GM21447 (cell line): ENCODE measurements at regions not wholly inside any gene's neighbourhood (a gene's known extent, or its start where the extent isn't known, plus 50 kb on each side); places are given as distances from the start of the nearest gene placed in this dataset.
A peak's percentile ranks its signal among the peaks of the same experiment; 100 is the strongest.

ENCODE experiments used
- ATAC-seq: cut with Tn5 transposase; IDR thresholded peaks from one replicate; pipeline ENCODE4 v1.9.1; 2021; ENCODE audit not compliant: unreplicated experiment

- ATAC-seq, result peak; percentile 82
Measured at GRCh38 chr5:58156973-58157701, 302.7 kb downstream of the PLK2 start.

- no peak for ATAC-seq
Measured at GRCh38 chr5:58156361-58156760, 303.5 kb downstream of the PLK2 start.

- ATAC-seq, result no peak
Measured at GRCh38 chr5:58153255-58153654, 306.6 kb downstream of the PLK2 start.

GRCh38 chr5:58151414-58151813 lies 308.5 kb downstream of the PLK2 start:
- no peak for ATAC-seq

- ATAC-seq, result no peak
Measured at GRCh38 chr5:58150926-58151325, 309.0 kb downstream of the PLK2 start.

- no peak for ATAC-seq
Measured at GRCh38 chr5:58149746-58150145, 310.1 kb downstream of the PLK2 start.

- no peak for ATAC-seq
Measured at GRCh38 chr5:58149345-58149744, 310.5 kb downstream of the PLK2 start.

GRCh38 chr5:58148254-58148775 lies 311.6 kb downstream of the PLK2 start:
- ATAC-seq, result no peak

- ATAC-seq, result no peak
Measured at GRCh38 chr5:58145397-58145934, 314.4 kb downstream of the PLK2 start.

GRCh38 chr5:58143727-58144126 lies 316.2 kb downstream of the PLK2 start:
- no peak for ATAC-seq

- ATAC-seq, result no peak
Measured at GRCh38 chr5:58143181-58143580, 316.7 kb downstream of the PLK2 start.

GRCh38 chr5:58138791-58139190 lies 321.1 kb downstream of the PLK2 start:
- ATAC-seq, result no peak

GRCh38 chr5:58136406-58136805 lies 323.5 kb downstream of the PLK2 start:
- ATAC-seq, result no peak

GRCh38 chr5:58135571-58136335 lies 324.1 kb downstream of the PLK2 start:
- no peak for ATAC-seq

- ATAC-seq, result no peak
Measured at GRCh38 chr5:58133631-58134296, 326.1 kb downstream of the PLK2 start.

GRCh38 chr5:58133216-58133615 lies 326.7 kb downstream of the PLK2 start:
- no peak for ATAC-seq

GRCh38 chr5:58127255-58128220 lies 332.3 kb downstream of the PLK2 start:
- ATAC-seq, result no peak

- ATAC-seq, result no peak
Measured at GRCh38 chr5:58123501-58123900, 336.4 kb downstream of the PLK2 start.

- ATAC-seq, result no peak
Measured at GRCh38 chr5:58122848-58123392, 337.0 kb downstream of the PLK2 start.

- ATAC-seq, result no peak
Measured at GRCh38 chr5:58122157-58122556, 337.7 kb downstream of the PLK2 start.
